SH-SY5Y (cell line): ENCODE measurements at regions not wholly inside any gene's neighbourhood (a gene's known extent, or its start where the extent isn't known, plus 50 kb on each side); places are given as distances from the start of the nearest gene placed in this dataset.

Experiments
- GATA2 ChIP-seq: IDR thresholded peaks from 2 replicates; pipeline ENCODE4 v1.6.1; 2011; ENCODE audit warnings: mild to moderate bottlenecking, low read depth, low read length
- GATA3 ChIP-seq: IDR thresholded peaks from 2 replicates; pipeline ENCODE4 v1.6.1; 2011; ENCODE audit warnings: low read depth, mild to moderate bottlenecking, low read length, moderate library complexity

- TF ChIP-seq GATA3 (no peak), GATA2 (no peak)
Observed at GRCh38 chr2:16155766-16156165, 215.4 kb downstream of the MYCN start.

- TF ChIP-seq GATA3, result no peak
- no peak for TF ChIP-seq GATA2
Observed at GRCh38 chr2:16155366-16155765, 215.0 kb downstream of the MYCN start.

- TF ChIP-seq GATA3, result no peak
- TF ChIP-seq GATA2, result no peak
Observed at GRCh38 chr2:16154501-16155280, 214.3 kb downstream of the MYCN start.

GRCh38 chr2:16154061-16154460, 213.7 kb downstream of the MYCN start:
- TF ChIP-seq GATA3 (no peak), GATA2 (no peak)

GRCh38 chr2:16153754-16154035, 213.3 kb downstream of the MYCN start:
- TF ChIP-seq GATA2 (no peak), GATA3 (no peak)

- TF ChIP-seq GATA2, result no peak
- TF ChIP-seq GATA3, result no peak
Observed at GRCh38 chr2:16152928-16153753, 212.8 kb downstream of the MYCN start.

- TF ChIP-seq GATA2 (no peak), GATA3 (no peak)
Observed at GRCh38 chr2:16152071-16152927, 211.9 kb downstream of the MYCN start.

- TF ChIP-seq GATA2, result no peak
- TF ChIP-seq GATA3, result no peak
Observed at GRCh38 chr2:16151651-16152050, 211.3 kb downstream of the MYCN start.

GRCh38 chr2:16151281-16151570, 210.9 kb downstream of the MYCN start:
- TF ChIP-seq GATA2 (no peak), GATA3 (no peak)

- no peak for TF ChIP-seq GATA3
- no peak for TF ChIP-seq GATA2
Observed at GRCh38 chr2:16150456-16151280, 210.3 kb downstream of the MYCN start.

- TF ChIP-seq GATA2, result no peak
- TF ChIP-seq GATA3, result no peak
Observed at GRCh38 chr2:16149349-16150243, 209.2 kb downstream of the MYCN start.

- TF ChIP-seq GATA2 (no peak), GATA3 (no peak)
Observed at GRCh38 chr2:16148632-16149348, 208.4 kb downstream of the MYCN start.
